Myocyte (in vitro differentiated cells): ENCODE measurements at regions not wholly inside any gene's neighbourhood (a gene's known extent, or its start where the extent isn't known, plus 50 kb on each side); places are given as distances from the start of the nearest gene placed in this dataset.
A peak's percentile ranks its signal among the peaks of the same experiment; 100 is the strongest.

ENCODE experiments used
- DNase-seq: peaks from one replicate; pipeline ENCODE4 v3.0.0-alpha.2; 2012; ENCODE audit warnings: low read depth

DNA sequence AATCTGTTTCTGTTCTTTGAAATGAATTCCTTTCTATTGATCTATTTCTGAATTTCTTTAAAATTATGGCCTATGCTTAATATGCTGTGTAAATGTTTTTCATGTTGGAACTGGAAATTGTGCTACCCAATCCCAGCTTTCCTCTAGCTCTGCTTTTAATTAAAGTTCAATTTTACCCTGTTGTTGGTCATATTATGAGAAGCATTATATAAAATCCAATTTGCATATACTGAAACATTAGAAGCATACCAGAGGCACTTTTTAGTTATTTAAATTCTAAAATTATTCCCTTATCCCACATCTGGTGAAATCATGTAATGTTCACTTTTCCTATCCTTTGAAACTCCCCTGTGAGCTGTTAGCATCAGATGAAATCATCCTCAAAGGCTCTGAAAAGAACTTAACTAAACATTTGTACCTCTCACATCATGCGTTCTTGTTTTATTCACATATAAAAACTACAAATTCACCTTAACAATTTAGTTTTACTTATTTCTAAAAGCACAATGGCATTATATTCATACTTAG is 160.6 kb upstream of the COL21A1 start:
- DNase-seq: no peak

DNA sequence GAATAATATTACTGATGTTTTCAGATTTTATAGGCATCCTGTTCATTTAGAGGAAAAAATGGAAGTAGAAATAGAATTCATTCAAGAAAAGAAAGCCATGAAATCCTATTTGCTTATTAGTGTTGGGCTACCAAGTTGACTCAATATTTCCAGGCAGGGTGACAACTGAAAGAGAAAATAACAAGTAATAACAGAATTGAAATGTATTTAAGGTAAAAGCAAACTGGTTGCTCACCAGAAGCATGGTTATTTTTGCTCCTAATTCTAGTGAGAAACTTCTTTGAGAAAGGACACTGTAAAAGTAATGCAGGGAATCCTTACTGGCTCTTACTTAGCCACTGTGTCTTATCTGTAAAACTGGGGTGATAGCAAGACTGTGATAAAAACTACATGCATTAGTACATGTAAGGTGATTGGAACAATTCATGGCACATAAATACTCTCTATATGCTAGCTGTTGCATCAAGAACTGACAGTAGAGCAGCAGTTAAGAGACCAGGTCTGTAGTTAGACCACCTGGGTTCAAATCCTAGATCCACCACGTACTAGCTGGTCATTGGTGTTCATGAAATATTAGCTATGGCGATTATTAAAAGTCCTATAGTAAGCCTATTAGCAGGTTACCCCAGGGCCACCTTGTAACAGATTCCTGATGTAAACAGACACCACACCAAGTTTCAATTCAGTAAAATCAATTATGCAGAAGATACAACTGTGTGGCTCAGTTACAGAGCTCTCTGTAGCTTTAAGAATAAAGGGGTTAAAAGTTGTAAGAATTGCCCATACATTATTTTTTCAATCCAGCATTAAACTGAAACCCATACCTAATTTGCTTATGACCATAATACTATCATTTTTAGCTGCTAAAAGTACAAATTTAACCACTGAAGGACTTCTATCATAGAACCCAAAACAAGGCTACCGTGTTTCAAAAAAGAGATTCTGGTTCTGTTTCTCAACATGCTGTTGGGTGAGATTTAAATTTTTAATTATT is 159.2 kb upstream of the COL21A1 start:
- DNase-seq: no peak

DNA sequence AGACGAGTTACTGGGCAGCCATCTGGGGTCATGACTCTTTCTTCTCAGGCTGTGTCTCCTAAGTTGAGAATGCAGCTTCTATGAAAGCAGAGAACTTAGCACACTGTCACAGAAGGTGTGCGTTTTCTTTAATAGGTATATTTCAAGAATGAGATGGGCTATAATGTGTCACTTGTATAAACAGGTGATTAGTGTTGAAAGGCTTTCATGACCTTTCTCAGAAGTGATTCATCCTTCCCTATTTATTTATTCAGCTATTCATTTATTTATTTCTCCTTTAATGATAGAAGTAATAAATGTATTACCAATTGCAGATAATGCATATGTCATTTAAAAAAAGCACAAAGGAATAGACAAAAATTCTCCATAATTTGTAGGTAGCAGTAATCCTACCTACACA is 157.2 kb upstream of the COL21A1 start:
- DNase-seq: no peak

DNA sequence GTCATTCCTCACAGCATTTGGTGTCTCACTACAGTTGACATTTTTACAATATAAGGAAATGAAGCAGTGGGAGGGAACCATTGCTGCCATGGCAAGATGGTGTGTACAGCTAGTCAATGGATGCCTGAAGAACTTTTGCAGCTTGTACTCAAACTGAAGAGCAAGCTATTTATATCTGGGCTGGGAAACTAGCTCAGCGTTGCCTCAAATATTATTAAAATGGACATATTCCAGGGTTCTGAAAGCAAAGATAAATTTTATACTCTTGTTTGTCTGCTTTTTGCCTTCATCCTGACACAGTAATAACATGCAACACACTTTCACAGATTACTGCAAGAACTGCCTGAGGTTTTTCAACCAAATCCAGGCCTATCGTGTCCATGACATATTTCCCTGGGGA is 156.4 kb upstream of the COL21A1 start:
- DNase-seq: no peak

DNA sequence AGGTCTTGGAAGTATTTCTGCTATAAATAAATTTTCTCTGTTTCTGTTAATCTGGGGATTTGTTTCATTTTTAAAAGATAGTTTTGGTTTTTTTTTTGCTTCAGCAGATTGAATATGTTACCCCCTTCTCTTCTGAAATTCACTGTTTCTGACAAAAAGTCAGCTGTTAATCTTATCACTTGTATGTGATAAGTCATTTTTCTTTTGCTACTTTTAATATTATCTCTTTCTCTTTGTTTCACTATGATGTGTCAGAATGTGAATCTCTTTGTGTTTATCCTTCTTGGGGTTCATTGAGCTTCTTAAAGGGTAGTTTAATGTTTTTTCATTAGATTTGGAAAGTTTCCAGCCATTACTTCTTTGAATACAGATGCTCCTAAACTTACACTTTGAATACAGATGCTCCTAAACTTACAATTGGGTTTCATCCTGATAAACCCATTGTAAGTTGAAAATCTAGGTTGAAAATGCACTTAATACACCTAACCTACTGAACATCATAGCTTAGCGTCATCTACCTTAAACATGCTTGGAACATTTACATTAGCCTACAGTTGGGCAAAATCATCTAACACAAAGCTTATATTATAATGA is 154.2 kb upstream of the COL21A1 start:
- no peak for DNase-seq

DNA sequence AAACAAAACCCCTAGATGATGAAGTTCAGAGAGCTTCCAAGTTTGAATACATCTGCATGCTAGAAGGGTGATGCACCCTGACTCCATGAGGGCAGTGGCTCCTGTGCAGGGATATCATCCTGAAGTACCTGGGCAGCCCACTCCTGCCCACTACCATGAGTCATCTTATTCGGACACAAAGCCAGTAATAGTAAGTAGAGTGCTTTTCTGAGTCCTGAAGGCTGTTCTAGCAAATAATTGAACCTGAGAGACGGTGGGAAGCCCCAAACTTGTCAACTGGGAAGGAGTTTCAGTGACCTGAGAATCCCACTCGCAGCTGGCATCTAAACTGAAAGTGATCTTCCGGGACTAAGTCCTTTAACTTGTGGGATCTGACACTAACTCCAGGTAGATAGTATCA is 152.9 kb upstream of the COL21A1 start:
- no peak for DNase-seq

DNA sequence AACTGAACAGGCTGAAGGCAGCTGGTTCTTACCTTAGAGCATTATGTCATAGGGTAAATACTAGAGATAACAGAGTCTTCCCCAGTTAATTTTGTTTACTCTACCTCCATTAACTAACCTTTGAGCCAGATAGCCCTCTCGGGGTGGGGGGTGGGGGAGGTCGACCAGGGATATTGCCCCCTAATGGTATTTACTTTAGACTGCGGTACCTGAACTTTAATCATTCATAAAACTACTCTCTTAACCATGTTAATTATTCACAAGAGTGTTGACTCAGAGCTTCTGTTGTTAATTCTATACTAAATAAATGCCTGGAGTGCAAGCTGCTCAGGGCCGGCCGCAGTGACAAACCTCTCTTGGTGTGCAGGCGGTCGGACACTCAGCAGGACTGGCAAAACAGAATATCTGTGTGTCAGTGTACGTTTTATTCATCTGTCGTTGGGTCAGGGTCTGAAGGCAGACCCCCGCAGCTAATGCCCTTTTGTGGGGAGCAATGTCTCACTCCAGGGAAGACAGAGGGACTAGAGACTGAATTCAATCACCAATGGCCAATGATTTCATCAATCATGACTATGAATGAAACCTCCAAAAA is 152.4 kb upstream of the COL21A1 start:
- no peak for DNase-seq

DNA sequence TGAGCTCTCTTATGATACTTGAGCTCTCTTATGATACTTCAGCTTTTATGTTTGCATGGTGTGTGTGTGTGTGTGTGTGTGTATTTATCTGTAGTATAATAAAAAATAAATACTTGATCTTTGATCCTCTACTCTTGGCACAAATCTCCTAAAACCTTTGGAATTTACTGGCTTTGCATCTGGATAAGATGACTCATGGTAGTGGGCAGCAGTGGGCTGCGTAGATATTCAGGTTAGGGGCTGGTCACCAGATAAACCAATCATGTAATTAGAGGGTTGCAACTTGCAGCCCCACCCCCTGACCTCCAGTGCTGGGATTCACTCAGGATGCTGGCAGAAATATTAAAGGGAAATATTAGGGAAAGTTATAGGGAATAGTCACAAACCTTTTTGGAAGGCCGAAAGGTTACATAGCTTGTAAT is 151.9 kb upstream of the COL21A1 start:
- no peak for DNase-seq

DNA sequence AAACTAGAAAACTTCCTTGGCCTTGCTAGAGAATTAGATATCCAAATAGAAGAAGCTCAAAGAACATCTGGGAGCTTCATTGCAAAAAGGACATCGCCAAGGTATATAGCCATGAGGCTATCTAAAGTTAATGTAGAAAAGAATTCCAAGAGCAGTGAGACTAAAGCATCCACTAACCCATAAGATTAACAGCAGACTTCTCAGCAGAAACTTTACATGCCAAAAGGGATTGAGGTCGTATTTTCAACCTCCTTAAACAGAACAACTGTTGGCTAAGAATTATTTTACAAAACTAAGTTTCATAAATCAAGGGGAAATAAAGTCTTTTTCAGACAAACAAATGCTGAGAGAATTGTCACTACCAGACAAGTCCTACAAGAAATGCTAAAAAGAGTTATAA is 149.1 kb upstream of the COL21A1 start:
- DNase-seq: no peak

DNA sequence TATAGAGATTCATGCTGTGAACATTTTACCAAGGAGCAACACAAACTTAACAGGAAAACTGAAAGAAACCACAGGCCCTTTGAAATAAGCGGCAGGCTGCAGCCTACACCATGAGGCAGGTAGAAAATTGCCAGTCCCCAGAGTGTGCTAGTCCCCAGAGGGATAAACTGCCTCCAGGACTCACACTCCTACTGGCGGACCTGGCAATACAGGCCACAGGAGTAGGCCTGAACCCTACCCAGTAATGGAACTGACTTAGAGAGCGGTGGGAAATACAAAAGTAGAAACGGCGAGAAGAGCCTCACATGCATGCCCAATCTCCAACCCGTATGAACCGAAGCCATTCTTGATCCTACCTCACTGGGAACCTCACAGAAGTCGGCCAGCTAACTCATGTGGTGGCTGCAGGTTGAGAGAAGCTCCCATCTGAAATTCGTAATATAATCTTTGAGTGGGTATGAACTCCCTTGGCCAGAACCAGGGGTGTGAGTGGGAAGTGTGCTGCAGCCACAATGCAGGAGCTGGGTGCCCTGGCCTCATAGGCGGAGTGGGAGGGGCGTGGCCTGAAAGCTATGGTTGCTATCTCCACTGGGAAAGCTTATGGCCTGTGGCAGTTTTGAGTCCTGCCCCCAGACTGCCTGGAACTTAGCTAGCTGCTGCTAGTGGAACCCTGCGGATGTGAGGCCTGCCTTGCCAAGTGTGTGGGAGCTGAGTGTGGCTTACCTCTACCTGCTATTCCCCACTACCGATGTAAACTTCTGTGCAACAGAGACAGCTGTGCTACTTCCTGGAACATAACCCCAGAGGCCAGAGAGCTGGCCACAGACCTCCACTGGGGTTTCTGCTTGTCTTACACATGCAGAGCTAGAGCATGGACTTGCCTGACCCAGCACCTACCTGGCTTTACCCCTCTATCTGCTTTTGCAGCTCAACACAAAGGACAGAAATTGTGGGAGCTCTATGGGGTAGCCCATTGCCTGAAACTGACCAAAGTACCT is 146.5 kb upstream of the COL21A1 start:
- DNase-seq: no peak

DNA sequence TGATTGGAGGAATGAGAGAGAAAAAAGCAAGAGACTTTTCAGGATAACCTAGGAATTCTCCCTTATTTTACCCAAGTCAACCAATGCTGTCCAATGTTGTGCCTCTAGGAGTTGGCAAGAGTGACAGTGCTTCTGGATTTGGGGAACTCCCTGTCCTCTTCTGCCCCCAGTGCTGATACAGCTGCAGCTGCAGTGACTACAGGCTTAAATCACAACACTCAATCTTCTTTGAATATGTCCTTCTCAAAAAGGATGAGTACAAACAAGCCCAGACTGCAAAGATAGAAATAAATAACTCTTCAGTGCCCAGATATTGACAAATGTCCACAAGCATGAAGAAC is 141.0 kb upstream of the COL21A1 start:
- no peak for DNase-seq

DNA sequence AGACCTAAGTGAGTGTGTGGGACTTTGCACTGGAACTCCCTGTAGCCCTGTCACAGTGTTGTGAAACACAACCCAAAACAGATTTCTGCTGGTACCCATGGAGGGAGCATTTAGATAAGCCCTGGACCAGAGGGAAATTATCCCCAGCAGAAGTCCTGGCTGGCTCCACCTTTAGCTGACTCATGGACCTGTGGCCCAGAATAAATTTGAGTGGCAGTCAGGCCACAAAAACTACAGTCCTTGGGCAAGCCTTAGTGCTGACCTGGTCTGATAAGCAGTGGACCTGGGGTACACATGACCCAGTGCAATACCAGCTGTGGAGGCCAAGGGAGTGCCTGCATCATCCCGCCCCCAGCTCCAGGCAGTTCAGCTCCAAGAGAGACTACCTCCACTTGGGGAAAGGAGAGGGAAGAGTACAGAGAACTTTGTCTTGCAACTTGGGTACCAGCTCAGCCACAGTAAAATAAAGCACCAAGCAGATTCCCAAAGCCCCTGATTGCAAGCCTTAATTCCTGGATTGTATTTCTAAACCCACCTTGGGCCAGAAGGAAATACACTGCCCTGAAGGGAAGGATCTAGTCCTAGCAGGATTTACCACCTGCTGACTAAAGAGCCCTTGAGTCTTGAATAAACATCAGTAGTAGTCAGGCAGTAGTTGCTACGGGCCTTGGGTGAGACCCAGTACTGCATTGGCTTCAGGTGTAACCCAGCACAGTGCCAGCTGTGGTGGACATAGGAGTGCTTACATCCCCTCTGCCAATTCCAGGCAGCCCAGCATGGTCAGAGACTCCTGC is 140.4 kb upstream of the COL21A1 start:
- peak; percentile 19 for DNase-seq

DNA sequence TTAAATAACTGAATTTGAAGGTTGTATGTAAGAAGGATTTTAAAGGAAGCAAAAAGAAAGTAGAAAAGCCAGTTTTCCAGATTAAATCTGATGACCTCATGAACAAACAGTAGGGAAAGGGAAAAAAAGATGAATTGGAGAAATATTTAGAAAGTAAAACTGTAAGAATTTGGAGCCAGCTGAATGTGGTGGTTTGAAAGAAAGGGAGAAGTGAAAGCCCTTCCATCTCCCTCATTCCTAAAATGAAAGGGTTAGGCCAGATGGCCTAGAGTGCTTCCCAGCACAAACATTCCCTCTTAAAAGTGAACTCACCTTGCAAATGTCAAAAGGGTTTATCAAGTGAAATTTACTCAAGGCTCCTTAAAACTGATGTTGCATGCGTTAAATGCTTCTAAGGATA is 139.3 kb upstream of the COL21A1 start:
- no peak for DNase-seq

DNA sequence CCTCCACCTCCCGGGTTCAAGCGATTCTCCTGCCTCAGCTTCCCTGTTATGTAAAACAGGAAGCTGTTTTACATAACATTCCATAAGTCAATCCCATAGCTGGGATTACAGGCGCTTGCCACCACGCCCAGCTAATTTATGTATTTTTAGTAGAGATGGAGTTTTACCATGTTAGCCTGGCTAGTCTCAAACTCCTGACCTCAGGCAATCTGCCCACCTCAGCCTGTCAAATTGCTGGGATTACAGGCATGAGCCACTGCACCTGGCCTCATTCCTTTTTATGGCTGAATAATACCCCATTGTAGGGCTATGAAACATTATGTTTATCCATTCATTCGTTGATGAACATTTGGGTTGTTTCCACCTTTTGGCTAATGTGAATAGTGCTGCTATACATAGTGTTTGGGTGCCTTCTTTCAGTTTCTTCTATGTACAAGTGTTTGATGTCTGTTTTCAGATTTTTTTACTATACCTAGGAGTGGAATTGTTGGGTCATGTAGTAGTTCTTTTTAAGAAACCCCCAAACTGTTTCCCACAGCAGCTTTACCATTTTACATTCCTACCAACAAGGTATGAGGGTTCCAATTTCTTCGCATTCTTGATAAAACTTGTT is 138.7 kb upstream of the COL21A1 start:
- DNase-seq: no peak

DNA sequence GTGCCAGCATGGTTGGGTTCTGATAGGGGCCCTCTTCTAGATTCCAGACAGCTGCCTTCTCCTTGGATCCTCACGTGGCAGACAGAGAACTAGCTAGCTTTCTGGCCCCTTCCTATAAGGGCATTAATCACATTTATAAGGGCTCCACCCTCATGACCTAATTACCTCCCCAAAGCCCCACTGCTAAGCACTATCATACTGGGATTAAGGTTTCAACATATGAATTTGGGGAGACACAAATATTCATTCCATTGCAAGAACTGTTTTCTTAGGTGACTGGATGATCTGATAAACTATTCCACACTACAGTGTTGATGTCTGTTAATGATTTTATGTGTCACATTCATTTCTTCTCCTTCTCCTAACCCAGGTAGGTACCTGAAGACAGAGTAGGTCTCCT is 135.8 kb upstream of the COL21A1 start:
- DNase-seq: no peak

DNA sequence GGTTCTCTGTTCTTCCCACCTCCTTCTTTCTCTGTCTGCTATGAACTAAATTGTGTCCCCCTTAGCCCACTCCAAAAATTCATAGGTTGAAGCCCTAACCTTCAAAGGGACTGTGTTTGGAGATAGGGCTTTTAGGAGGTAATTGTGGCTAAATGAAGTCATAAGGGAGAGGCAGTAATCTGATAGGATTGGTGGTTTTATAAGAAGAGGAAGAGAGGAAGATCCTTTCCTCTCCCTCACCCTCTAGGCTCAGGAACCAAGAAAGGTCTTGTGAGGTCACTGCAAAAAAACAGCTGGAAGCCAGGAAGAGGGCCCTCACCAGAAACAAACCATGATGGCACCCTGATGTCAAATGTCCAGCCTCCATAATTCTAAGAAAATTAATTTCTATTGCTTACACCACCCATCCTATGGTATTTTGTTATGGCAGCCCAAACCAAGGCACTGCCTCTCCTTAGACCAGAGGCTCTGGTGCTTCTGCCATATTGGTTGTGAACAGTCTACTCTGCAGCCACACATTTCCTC is 135.1 kb upstream of the COL21A1 start:
- DNase-seq: peak; percentile 49

DNA sequence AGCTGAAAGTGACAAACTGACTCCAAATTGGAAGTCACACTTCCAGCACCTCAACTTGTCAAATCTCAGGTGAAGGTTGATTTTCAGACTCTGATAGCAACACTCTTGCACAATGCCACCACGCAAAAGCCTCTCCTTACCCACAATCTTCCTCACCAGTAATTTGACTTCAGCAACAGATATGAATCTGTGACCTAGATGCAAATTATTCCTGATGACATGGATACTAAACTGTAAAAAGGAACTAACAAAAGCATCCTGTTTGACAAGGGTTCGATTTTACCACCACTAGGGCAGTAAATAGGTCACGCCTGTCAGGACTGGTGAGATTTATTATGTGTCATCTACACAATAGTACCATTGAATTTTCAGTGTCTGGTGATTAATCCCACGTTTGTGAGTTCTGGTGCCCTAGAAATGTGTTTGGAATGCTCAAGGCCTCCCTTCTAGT is 134.4 kb upstream of the COL21A1 start:
- DNase-seq: no peak

DNA sequence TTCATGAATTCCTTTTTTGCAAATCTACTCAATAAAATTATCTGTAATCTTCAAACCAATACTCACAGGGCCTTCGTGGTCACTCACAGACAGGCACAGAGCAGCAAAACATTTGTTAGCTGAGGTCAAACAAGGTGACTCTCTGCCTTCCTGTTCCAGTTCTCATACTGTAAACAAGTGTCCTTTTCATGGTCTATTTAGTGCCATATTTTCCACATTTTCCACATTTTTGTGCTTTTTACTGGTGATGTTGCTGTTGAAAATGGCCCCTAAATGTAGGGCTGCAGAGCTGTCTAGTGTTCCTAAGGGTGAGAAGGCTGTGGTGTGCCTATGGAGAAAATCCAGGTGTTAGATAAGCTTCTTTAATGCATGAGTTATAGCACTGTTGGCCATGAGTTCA is 133.1 kb upstream of the COL21A1 start:
- DNase-seq: no peak

DNA sequence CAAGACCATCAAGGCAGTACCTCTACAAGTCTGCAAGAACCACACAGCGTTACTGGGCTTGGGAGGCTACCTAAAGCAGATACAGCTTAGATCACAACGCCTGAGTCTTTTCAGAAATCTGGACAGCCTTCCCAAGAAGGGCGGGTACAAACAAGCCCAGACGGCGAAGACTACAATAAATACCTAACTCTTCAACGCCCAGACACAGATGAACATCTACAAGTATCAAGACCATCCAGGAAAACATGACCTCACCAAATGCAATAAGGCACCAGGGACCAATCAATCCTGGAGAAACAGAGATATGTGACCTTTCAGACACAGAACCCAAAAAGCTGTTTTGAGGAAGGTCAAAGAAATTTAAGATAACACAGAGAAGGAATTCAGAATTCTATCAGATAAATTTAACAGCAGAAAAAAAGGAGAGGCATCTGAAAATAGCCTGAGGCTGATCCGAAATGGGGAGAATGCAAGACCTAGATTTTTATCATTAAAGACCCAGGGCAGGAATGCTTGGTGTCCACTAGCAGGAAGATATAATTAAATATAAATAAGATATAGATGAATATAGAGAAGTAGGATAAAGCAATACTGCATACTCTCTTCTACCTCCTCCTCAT is 131.7 kb upstream of the COL21A1 start:
- DNase-seq: no peak
